Smooth muscle cell (in vitro differentiated cells): ENCODE measurements at regions not wholly inside any gene's neighbourhood (a gene's known extent, or its start where the extent isn't known, plus 50 kb on each side); places are given as distances from the start of the nearest gene placed in this dataset.

Source experiments
- DNase-seq: peaks from one replicate; lab custom pipeline; 2025; ENCODE audit not compliant: unreplicated experiment; lab: John Stamatoyannopoulos, UW
- H2AFZ ChIP-seq: fragments of 200-600 bp; sonication (generic); 2 replicates; pipeline ENCODE4 v1.6.0; 2016; ENCODE audit warnings: antibody characterized with exemption, low read depth, mild to moderate bottlenecking
- H3F3A ChIP-seq: fragments of 200-600 bp; sonication (generic); 2 replicates; pipeline ENCODE4 v1.6.0; 2017; ENCODE audit warnings: antibody characterized with exemption, low read depth
- H3K27ac ChIP-seq: fragments of 200-600 bp; sonication (generic); 2 replicates; pipeline ENCODE4 v1.5.1; 2016; ENCODE audit warnings: low read depth, mild to moderate bottlenecking
- H3K27me3 ChIP-seq: fragments of 200-600 bp; sonication (generic); 2 replicates; pipeline ENCODE4 v1.6.1; 2016; ENCODE audit warnings: low read depth, mild to moderate bottlenecking
- H3K36me3 ChIP-seq: fragments of 200-600 bp; sonication (generic); 2 replicates; pipeline ENCODE4 v1.5.1; 2016; ENCODE audit warnings: low read depth
- H3K4me1 ChIP-seq: fragments of 200-600 bp; sonication (generic); 2 replicates; pipeline ENCODE4 v1.5.1; 2016; ENCODE audit warnings: low read depth
- H3K4me2 ChIP-seq: fragments of 200-600 bp; sonication (generic); 2 replicates; pipeline ENCODE4 v1.6.0; 2016; ENCODE audit warnings: mild to moderate bottlenecking
- H3K4me3 ChIP-seq: fragments of 200-600 bp; sonication (generic); 2 replicates; pipeline ENCODE4 v1.5.1; 2016; ENCODE audit warnings: mild to moderate bottlenecking
- H3K79me2 ChIP-seq: fragments of 200-600 bp; sonication (generic); 2 replicates; pipeline ENCODE4 v1.6.0; 2016; ENCODE audit warnings: low read depth, mild to moderate bottlenecking
- H3K9ac ChIP-seq: fragments of 200-600 bp; sonication (generic); 2 replicates; pipeline ENCODE4 v1.6.0; 2016; ENCODE audit warnings: low read depth
- H3K9me3 ChIP-seq: fragments of 200-600 bp; sonication (generic); replicated peaks from 2 replicates; pipeline ENCODE4 v1.5.1; 2016; ENCODE audit warnings: low read depth
- H4K20me1 ChIP-seq: fragments of 200-600 bp; sonication (generic); 2 replicates; pipeline ENCODE4 v1.6.0; 2016; ENCODE audit warnings: low read depth
- CTCF ChIP-seq: fragments of 200-600 bp; sonication (generic); IDR thresholded peaks from 2 replicates; pipeline ENCODE4 v1.5.1; 2017; ENCODE audit warnings: borderline replicate concordance, mild to moderate bottlenecking, antibody characterized with exemption; ENCODE audit not compliant: insufficient read depth, poor library complexity, severe bottlenecking
- WGBS: methylation state at CpG from one replicate; pipeline ENCODE4 v1.1.7; 2016; ENCODE audit warnings: low lambda C conversion rate; 5-methylcytosine and 5-hydroxymethylcytosine counted together

- no peaks in the 10 kb centered on the region for H3K79me2 ChIP-seq
- H3K9ac ChIP-seq = no peak overlapping the region
- DNase-seq = no peak
- H3F3A ChIP-seq = no peaks in the 10 kb centered on the region
- no peak overlapping the region for H3K4me2 ChIP-seq
- no peak overlapping the region for H3K4me3 ChIP-seq
- no peak for TF ChIP-seq CTCF
- H3K36me3 ChIP-seq = no peaks in the 10 kb centered on the region
- H4K20me1 ChIP-seq = no peaks in the 10 kb centered on the region
- no peaks in the 10 kb centered on the region for H3K4me1 ChIP-seq
- no peaks in the 10 kb centered on the region for H3K9me3 ChIP-seq
- no peak overlapping the region for H3K27ac ChIP-seq
- H2AFZ ChIP-seq = no peak overlapping the region
- no peaks in the 10 kb centered on the region for H3K27me3 ChIP-seq
Measured at GRCh38 chr21:16865632-16866031, 647.2 kb upstream of the CXADR start.

GRCh38 chr21:16866851-16867250 lies 646.0 kb upstream of the CXADR start:
- Histone ChIP-seq H3K79me2 (no peaks in the 10 kb centered on the region), H3F3A (no peaks in the 10 kb centered on the region), H2AFZ (no peak overlapping the region), H3K4me3 (no peak overlapping the region), H3K9me3 (no peaks in the 10 kb centered on the region), H3K4me1 (no peaks in the 10 kb centered on the region), H4K20me1 (no peaks in the 10 kb centered on the region), H3K4me2 (no peak overlapping the region), H3K9ac (no peak overlapping the region), H3K36me3 (no peaks in the 10 kb centered on the region), H3K27ac (no peak overlapping the region), H3K27me3 (no peaks in the 10 kb centered on the region)
- WGBS = 96% methylated on average over 4 of the region's 4 CpGs
- no peak for TF ChIP-seq CTCF
- DNase-seq = no peak

GRCh38 chr21:16870103-16870502 lies 642.7 kb upstream of the CXADR start:
- Histone ChIP-seq H2AFZ (no peak overlapping the region), H4K20me1 (no peaks in the 10 kb centered on the region), H3K9ac (no peak overlapping the region), H3F3A (no peaks in the 10 kb centered on the region), H3K4me1 (no peaks in the 10 kb centered on the region), H3K27me3 (no peaks in the 10 kb centered on the region), H3K79me2 (no peaks in the 10 kb centered on the region), H3K36me3 (no peaks in the 10 kb centered on the region), H3K4me2 (no peak overlapping the region), H3K4me3 (no peak overlapping the region), H3K9me3 (no peaks in the 10 kb centered on the region), H3K27ac (no peak overlapping the region)
- no peak for DNase-seq
- WGBS = 95% methylated on average over 1 of the region's 1 CpG
- no peak for TF ChIP-seq CTCF

- Histone ChIP-seq H3F3A (no peaks in the 10 kb centered on the region), H3K27me3 (no peaks in the 10 kb centered on the region), H2AFZ (no peak overlapping the region), H3K9ac (no peak overlapping the region), H4K20me1 (no peaks in the 10 kb centered on the region), H3K4me2 (no peak overlapping the region), H3K36me3 (no peaks in the 10 kb centered on the region), H3K9me3 (no peaks in the 10 kb centered on the region), H3K27ac (no peak overlapping the region), H3K4me3 (no peak overlapping the region), H3K79me2 (no peaks in the 10 kb centered on the region), H3K4me1 (no peaks in the 10 kb centered on the region)
- DNase-seq = no peak
- WGBS = 93% methylated on average over 1 of the region's 1 CpG
- no peak for TF ChIP-seq CTCF
Measured at GRCh38 chr21:16872616-16873015, 640.2 kb upstream of the CXADR start.
